ENCODE measurements at regions not wholly inside any gene's neighbourhood (a gene's known extent, or its start where the extent isn't known, plus 50 kb on each side); places are given as distances from the start of the nearest gene placed in this dataset.

GRCh38 chr6:134727081-134727480 is 222.8 kb downstream of the ALDH8A1 start:
- TF ChIP-seq EZH2phosphoT487 (IDR thresholded peaks at IDR 0.05; ENCODE audit: insufficient read depth, low read depth) = no peak
- TF ChIP-seq EZH2 (IDR thresholded peaks at IDR 0.05; ENCODE audit: insufficient read depth, poor library complexity, severe bottlenecking) = no peak
